GM23248 (cell line): ENCODE measurements at regions not wholly inside any gene's neighbourhood (a gene's known extent, or its start where the extent isn't known, plus 50 kb on each side); places are given as distances from the start of the nearest gene placed in this dataset.

Source experiments
- DNase-seq: peaks from one replicate; pipeline ENCODE4 v3.0.0-alpha.2; 2015
- H2AFZ ChIP-seq: fragments of 200-600 bp; sonication (generic); 2 replicates; pipeline ENCODE4 v1.6.1; 2016; ENCODE audit warnings: antibody characterized with exemption
- H3F3A ChIP-seq: fragments of 200-600 bp; sonication (generic); 2 replicates; pipeline ENCODE4 v1.6.1; 2016; ENCODE audit warnings: mild to moderate bottlenecking, antibody characterized with exemption, mixed run types; ENCODE audit not compliant: insufficient read depth
- H3K27ac ChIP-seq: fragments of 200-600 bp; sonication (generic); 2 replicates; pipeline ENCODE4 v1.5.1; 2016; ENCODE audit warnings: mild to moderate bottlenecking
- H3K27me3 ChIP-seq: fragments of 200-600 bp; sonication (generic); replicated peaks from 2 replicates; pipeline ENCODE4 v1.6.1; 2016; ENCODE audit warnings: mild to moderate bottlenecking; ENCODE audit not compliant: insufficient read depth
- H3K36me3 ChIP-seq: fragments of 200-600 bp; sonication (generic); 2 replicates; pipeline ENCODE4 v1.6.1; 2016; ENCODE audit warnings: low read depth, mild to moderate bottlenecking
- H3K4me1 ChIP-seq: fragments of 200-600 bp; sonication (generic); 2 replicates; pipeline ENCODE4 v1.6.1; 2016; ENCODE audit warnings: mild to moderate bottlenecking; ENCODE audit not compliant: insufficient read depth
- H3K4me2 ChIP-seq: fragments of 200-600 bp; sonication (generic); one replicate; pipeline ENCODE4 v1.6.1; 2016; ENCODE audit warnings: mild to moderate bottlenecking; ENCODE audit not compliant: unreplicated experiment
- H3K4me3 ChIP-seq: fragments of 200-600 bp; sonication (generic); 2 replicates; pipeline ENCODE4 v1.5.1; 2016; ENCODE audit warnings: mild to moderate bottlenecking
- H3K79me2 ChIP-seq: fragments of 200-600 bp; sonication (generic); 2 replicates; pipeline ENCODE4 v1.6.1; 2016; ENCODE audit warnings: mild to moderate bottlenecking; ENCODE audit not compliant: insufficient read depth
- H3K9ac ChIP-seq: fragments of 200-600 bp; sonication (generic); 2 replicates; pipeline ENCODE4 v1.6.1; 2016; ENCODE audit warnings: mild to moderate bottlenecking
- H3K9me2 ChIP-seq: fragments of 200-600 bp; sonication (generic); 2 replicates; pipeline ENCODE4 v1.6.1; 2016; ENCODE audit warnings: mixed run types, mild to moderate bottlenecking, moderate library complexity; ENCODE audit not compliant: insufficient read depth
- H3K9me3 ChIP-seq: fragments of 200-600 bp; sonication (generic); one replicate; pipeline ENCODE4 v1.6.1; 2017; ENCODE audit warnings: low read depth
- H4K20me1 ChIP-seq: fragments of 200-600 bp; sonication (generic); 2 replicates; pipeline ENCODE4 v1.6.0; 2016; ENCODE audit not compliant: insufficient read depth
- EZH2 ChIP-seq: fragments of 200-600 bp; sonication (generic); IDR thresholded peaks from 2 replicates; pipeline ENCODE4 v1.6.1; 2018; ENCODE audit warnings: antibody characterized with exemption, mild to moderate bottlenecking; ENCODE audit not compliant: insufficient read depth, poor library complexity, severe bottlenecking
- EZH2phosphoT487 ChIP-seq: fragments of 200-600 bp; sonication (generic); IDR thresholded peaks from 2 replicates; pipeline ENCODE4 v1.6.1; 2018; ENCODE audit warnings: antibody characterized with exemption, moderate library complexity, mild to moderate bottlenecking, low read depth; ENCODE audit not compliant: insufficient read depth
- WGBS, 2 experiments: methylation state at CpG; one replicate each; pipeline ENCODE4 v1.1.6; 2015 to 2017; ENCODE audit warnings: low lambda C conversion rate in 2 of 2, low coverage in 1 of 2; ENCODE audit errors: missing lambda C conversion rate in 2 of 2; 5-methylcytosine and 5-hydroxymethylcytosine counted together
- in situ Hi-C: fragments of 300-500 bp; cut with MboI; formaldehyde crosslinking; loops from 2 replicates; pipeline ENCODE4 v1.15.0; 2020

DNA sequence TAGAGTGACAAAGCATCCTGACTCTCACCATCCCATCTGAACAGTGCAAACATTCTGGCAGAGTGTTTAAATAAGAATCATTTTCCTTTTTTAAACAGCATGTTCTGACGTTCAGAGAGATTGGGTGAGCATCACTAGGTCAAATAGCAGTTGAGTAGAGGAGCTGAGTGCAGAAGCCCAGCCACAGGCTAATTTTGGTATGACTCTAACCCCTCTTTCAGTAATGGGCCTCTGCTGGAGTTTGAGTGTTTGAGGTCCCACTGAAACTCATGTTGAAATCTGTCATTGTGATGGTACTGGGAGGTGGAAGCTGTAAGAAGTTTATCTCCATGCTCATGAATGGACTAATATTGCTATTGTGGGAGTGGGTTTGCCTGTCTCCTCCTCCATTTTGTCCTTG, 194.4 kb downstream of the SALL1 start:
- no peaks in the 10 kb centered on the region for H3K4me1 ChIP-seq
- H2AFZ ChIP-seq, result no peak overlapping the region
- no peaks in the 10 kb centered on the region for H3K9me3 ChIP-seq
- no peak overlapping the region for H3K27ac ChIP-seq
- no peaks in the 10 kb centered on the region for H3K27me3 ChIP-seq
- no peaks in the 10 kb centered on the region for H3K9me2 ChIP-seq
- in situ Hi-C loops, result no loop called here
- no peak for DNase-seq
- H3K9ac ChIP-seq, result no peak overlapping the region
- H4K20me1 ChIP-seq, result no peaks in the 10 kb centered on the region
- no peaks in the 10 kb centered on the region for H3F3A ChIP-seq
- no peak overlapping the region for H3K4me2 ChIP-seq
- WGBS, 2 experiments, result 0% methylated on average over 1 of the region's 1 CpG
- no peaks in the 10 kb centered on the region for H3K79me2 ChIP-seq
- TF ChIP-seq EZH2 (no peak), EZH2phosphoT487 (no peak)
- H3K4me3 ChIP-seq, result no peak overlapping the region
- no peaks in the 10 kb centered on the region for H3K36me3 ChIP-seq

DNA sequence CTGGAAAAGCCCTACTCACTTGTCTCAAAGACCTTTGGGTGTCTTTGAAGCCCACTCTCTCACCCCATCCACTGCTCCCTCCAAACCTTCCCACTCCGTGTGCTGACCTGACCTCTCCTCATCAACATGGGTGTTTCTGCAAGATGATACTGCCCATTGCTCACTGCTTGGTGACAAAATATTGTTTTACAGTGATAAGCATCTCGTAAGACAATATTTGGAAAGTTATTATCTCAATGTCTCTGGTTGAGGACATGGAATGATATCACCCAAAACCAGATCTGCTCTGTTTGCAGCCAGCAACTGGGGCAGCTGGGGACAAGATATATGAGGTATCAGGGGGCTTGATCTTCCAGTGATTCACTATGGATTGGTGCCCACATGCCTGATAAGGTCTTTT, 195.8 kb downstream of the SALL1 start:
- H3K27ac ChIP-seq, result no peak overlapping the region
- H3K4me1 ChIP-seq, result no peaks in the 10 kb centered on the region
- H3K4me3 ChIP-seq, result no peak overlapping the region
- H3K4me2 ChIP-seq, result no peak overlapping the region
- no peaks in the 10 kb centered on the region for H3F3A ChIP-seq
- H3K27me3 ChIP-seq, result no peaks in the 10 kb centered on the region
- no peaks in the 10 kb centered on the region for H3K36me3 ChIP-seq
- H3K79me2 ChIP-seq, result no peaks in the 10 kb centered on the region
- 23 to 34% methylated on average over 2 of the region's 2 CpGs for WGBS, 2 experiments
- no peaks in the 10 kb centered on the region for H3K9me2 ChIP-seq
- H4K20me1 ChIP-seq, result no peaks in the 10 kb centered on the region
- no peaks in the 10 kb centered on the region for H3K9me3 ChIP-seq
- H3K9ac ChIP-seq, result no peak overlapping the region
- in situ Hi-C loops, result no loop called here
- H2AFZ ChIP-seq, result no peak overlapping the region
- no peak for DNase-seq
- TF ChIP-seq EZH2, result no peak
- TF ChIP-seq EZH2phosphoT487, result no peak

DNA sequence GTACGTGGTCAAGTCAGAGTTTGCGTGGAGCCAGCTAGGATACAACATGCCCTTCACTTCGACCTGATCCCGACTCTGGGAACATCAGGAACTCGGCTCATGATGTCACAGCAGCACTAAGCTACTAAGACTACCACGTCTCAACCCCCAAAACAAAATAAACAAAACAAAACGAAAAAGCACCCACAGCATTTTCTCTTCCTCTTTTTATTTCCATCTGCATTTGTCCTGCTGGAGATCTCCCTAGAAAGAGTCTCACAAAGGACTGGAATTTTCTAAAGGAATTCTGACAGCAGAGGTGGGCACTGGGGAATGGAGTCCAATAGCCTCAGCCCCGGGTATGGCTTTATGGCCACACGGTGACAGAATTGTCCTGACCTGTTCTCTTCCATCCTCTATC, 196.6 kb downstream of the SALL1 start:
- H2AFZ ChIP-seq, result no peak overlapping the region
- H3K4me2 ChIP-seq, result no peak overlapping the region
- no peaks in the 10 kb centered on the region for H3K4me1 ChIP-seq
- in situ Hi-C loops, result no loop called here
- no peaks in the 10 kb centered on the region for H3K27me3 ChIP-seq
- H3K9me3 ChIP-seq, result no peaks in the 10 kb centered on the region
- no peaks in the 10 kb centered on the region for H3K79me2 ChIP-seq
- no peaks in the 10 kb centered on the region for H3K36me3 ChIP-seq
- no peaks in the 10 kb centered on the region for H3K9me2 ChIP-seq
- DNase-seq, result no peak
- 34 to 43% methylated on average over 9 of the region's 9 CpGs for WGBS, 2 experiments
- H3F3A ChIP-seq, result no peaks in the 10 kb centered on the region
- H4K20me1 ChIP-seq, result no peaks in the 10 kb centered on the region
- no peak for TF ChIP-seq EZH2
- TF ChIP-seq EZH2phosphoT487, result no peak
- no peak overlapping the region for H3K9ac ChIP-seq
- no peak overlapping the region for H3K27ac ChIP-seq
- H3K4me3 ChIP-seq, result no peak overlapping the region

DNA sequence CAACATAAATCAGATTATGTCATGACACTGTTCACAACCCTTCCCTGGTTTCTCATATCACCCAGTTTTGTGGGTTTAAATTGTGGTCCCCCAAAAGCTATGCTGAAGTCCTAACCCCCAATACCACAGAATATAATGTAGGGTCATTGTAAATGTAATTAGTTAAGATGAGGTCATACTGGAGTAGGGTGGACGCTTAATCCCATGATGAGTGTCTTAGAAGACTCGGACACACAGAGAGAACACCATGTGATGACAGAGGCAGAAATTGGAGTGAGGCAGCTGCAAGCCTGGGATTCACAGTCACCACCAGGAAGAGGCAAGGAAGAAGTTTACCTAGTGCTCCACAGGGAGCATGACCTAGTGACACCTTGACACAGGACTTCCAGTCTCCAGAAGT, 197.8 kb downstream of the SALL1 start:
- TF ChIP-seq EZH2 (no peak), EZH2phosphoT487 (no peak)
- no peaks in the 10 kb centered on the region for H4K20me1 ChIP-seq
- no peaks in the 10 kb centered on the region for H3K9me3 ChIP-seq
- H3K4me2 ChIP-seq, result no peak overlapping the region
- H3K27me3 ChIP-seq, result no peaks in the 10 kb centered on the region
- H3K4me1 ChIP-seq, result no peaks in the 10 kb centered on the region
- no peaks in the 10 kb centered on the region for H3K36me3 ChIP-seq
- H3K9ac ChIP-seq, result no peak overlapping the region
- in situ Hi-C loops, result no loop called here
- WGBS, 2 experiments, result 62 to 68% methylated on average over 2 of the region's 2 CpGs
- no peaks in the 10 kb centered on the region for H3K79me2 ChIP-seq
- H3K27ac ChIP-seq, result no peak overlapping the region
- no peak overlapping the region for H2AFZ ChIP-seq
- DNase-seq, result no peak
- H3K4me3 ChIP-seq, result no peak overlapping the region
- no peaks in the 10 kb centered on the region for H3F3A ChIP-seq
- no peaks in the 10 kb centered on the region for H3K9me2 ChIP-seq

DNA sequence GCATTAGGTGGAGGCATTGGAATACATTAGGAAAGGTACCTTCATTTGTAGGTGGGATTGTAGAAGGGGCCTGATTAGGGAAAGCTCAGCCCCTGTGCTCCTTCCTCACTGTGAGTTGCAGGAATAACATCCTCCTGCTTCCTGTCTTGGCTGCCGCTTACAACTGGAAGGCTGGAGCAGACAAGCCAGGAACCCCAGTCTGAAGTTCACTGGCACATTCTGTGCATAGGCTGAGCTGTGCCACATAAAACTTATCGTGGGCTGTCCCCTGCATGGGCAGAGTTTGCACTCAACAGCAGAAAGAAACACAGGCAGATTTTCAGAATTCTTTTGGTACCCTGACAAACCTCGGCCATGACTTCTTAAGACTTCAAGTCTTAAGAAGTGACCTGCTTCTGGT, 200.1 kb downstream of the SALL1 start:
- H2AFZ ChIP-seq, result no peak overlapping the region
- no peak for DNase-seq
- no peak overlapping the region for H3K4me2 ChIP-seq
- no peaks in the 10 kb centered on the region for H3K4me1 ChIP-seq
- no peak overlapping the region for H3K9ac ChIP-seq
- in situ Hi-C loops, result no loop called here
- no peak overlapping the region for H3K27ac ChIP-seq
- no peaks in the 10 kb centered on the region for H3K27me3 ChIP-seq
- H3K9me2 ChIP-seq, result no peaks in the 10 kb centered on the region
- H3K9me3 ChIP-seq, result no peaks in the 10 kb centered on the region
- no peaks in the 10 kb centered on the region for H3K79me2 ChIP-seq
- no peaks in the 10 kb centered on the region for H3F3A ChIP-seq
- H4K20me1 ChIP-seq, result no peaks in the 10 kb centered on the region
- no peak overlapping the region for H3K4me3 ChIP-seq
- no peaks in the 10 kb centered on the region for H3K36me3 ChIP-seq
- WGBS, 2 experiments, result 59 to 65% methylated on average over 3 of the region's 3 CpGs
- TF ChIP-seq EZH2 (no peak), EZH2phosphoT487 (no peak)
